B cell (primary cell): ENCODE measurements at regions not wholly inside any gene's neighbourhood (a gene's known extent, or its start where the extent isn't known, plus 50 kb on each side); places are given as distances from the start of the nearest gene placed in this dataset.

Experiments
- ATAC-seq: fragments of 200-7000 bp; cut with Tn5 transposase; one replicate; pipeline ENCODE4 v1.10.0; 2021; ENCODE audit warnings: low read depth, mild to moderate bottlenecking, moderate number of reproducible peaks, moderate library complexity
- CTCF ChIA-PET: fragments of 350-600 bp; sonication (Branson Sonifier 250); formaldehyde crosslinking; loops from one replicate; lab custom pipeline; 2021; ENCODE audit warnings: antibody characterized with exemption, inconsistent platforms; lab: Charles Lee
- POLR2A ChIA-PET: fragments of 350-600 bp; sonication (Branson Sonifier 250); formaldehyde crosslinking; loops from one replicate; lab custom pipeline; 2021; ENCODE audit warnings: antibody characterized with exemption; lab: Charles Lee
- DNase-seq: peaks from one replicate; pipeline ENCODE4 v3.0.0; 2013
- H2AFZ ChIP-seq: 2 replicates; pipeline ENCODE4 v1.6.1; 2012; ENCODE audit warnings: mild to moderate bottlenecking, low read depth, low read length; ENCODE audit not compliant: insufficient read depth, poor library complexity, severe bottlenecking
- H3K27ac ChIP-seq, 2 donors: 1 replicate in 1 of 2; 2 replicates in 1 of 2; pipeline ENCODE4 v1.5.1; 2012 to 2013; ENCODE audit warnings: low read length in 2 of 2, mild to moderate bottlenecking in 2 of 2, moderate library complexity in 1 of 2
- H3K27me3 ChIP-seq, 4 experiments: fragments of 200-600 bp in 1 of 4; sonication (generic) in 1 of 4; replicated peaks in 1 of 4; 1 replicate in 2 of 4; 2 replicates in 2 of 4; pipeline versions ENCODE4 v1.6.1 to v1.7.0; 2013 to 2016; ENCODE audit warnings: low read length in 3 of 4, mild to moderate bottlenecking in 2 of 4, mixed read lengths in 1 of 4, moderate library complexity in 1 of 4; ENCODE audit not compliant: insufficient read depth in 4 of 4, control insufficient read depth in 3 of 4; ENCODE audit errors: control extremely low read depth in 1 of 4
- H3K36me3 ChIP-seq, 2 experiments: replicated peaks in 1 of 2; 1 replicate in 1 of 2; 2 replicates in 1 of 2; pipeline versions ENCODE4 v1.6.1 to v1.7.1; 2013; ENCODE audit warnings: low read length in 1 of 2; ENCODE audit not compliant: insufficient read depth in 2 of 2, control insufficient read depth in 1 of 2; ENCODE audit errors: control extremely low read depth in 1 of 2, extremely low read depth in 1 of 2
- H3K4me1 ChIP-seq, 2 donors: fragments of 200-600 bp in 1 of 2; sonication (generic) in 1 of 2; 1 replicate in 1 of 2; 2 replicates in 1 of 2; pipeline versions ENCODE4 v1.5.1 to v1.6.1; 2013 to 2017; ENCODE audit warnings: low read length in 2 of 2; ENCODE audit not compliant: control insufficient read depth in 2 of 2, insufficient read depth in 2 of 2
- H3K4me2 ChIP-seq: replicated peaks from 2 replicates; pipeline ENCODE3; 2012; ENCODE audit warnings: mild to moderate bottlenecking, low read depth, low read length; ENCODE audit not compliant: poor library complexity, severe bottlenecking
- H3K4me3 ChIP-seq, 5 experiments: fragments of 200-600 bp in 1 of 5; sonication (generic) in 1 of 5; 1 replicate in 3 of 5; 2 replicates in 2 of 5; pipeline versions ENCODE4 v1.5.1 to v1.7.0; 2011 to 2016; ENCODE audit warnings: low read length in 4 of 5, mild to moderate bottlenecking in 4 of 5, low read depth in 2 of 5, control low read depth in 1 of 5, moderate library complexity in 1 of 5; ENCODE audit not compliant: insufficient read depth in 1 of 5; ENCODE audit errors: control extremely low read depth in 1 of 5, extremely low read depth in 1 of 5
- H3K79me2 ChIP-seq: fragments of 200-600 bp; sonication (generic); one replicate; pipeline ENCODE4 v1.6.0; 2016; ENCODE audit warnings: low read length; ENCODE audit not compliant: control insufficient read depth, insufficient read depth
- H3K9ac ChIP-seq: fragments of 200-600 bp; sonication (generic); 2 replicates; pipeline ENCODE4 v1.6.1; 2017; ENCODE audit warnings: mild to moderate bottlenecking, low read length, moderate library complexity
- H3K9me3 ChIP-seq, 3 donors: one replicate each; pipeline versions ENCODE4 v1.6.1 to v1.7.1; 2013; ENCODE audit warnings: low read length in 2 of 3; ENCODE audit not compliant: control insufficient read depth in 2 of 3, insufficient read depth in 1 of 3; ENCODE audit errors: control extremely low read depth in 1 of 3
- H4K20me1 ChIP-seq: 2 replicates; pipeline ENCODE4 v1.6.0; 2012; ENCODE audit warnings: mild to moderate bottlenecking, low read length; ENCODE audit not compliant: insufficient read depth, control insufficient read depth, poor library complexity, severe bottlenecking
- H3K27ac Mint-ChIP-seq: one replicate; pipeline ENCODE4 v1.8.0; 2021; ENCODE audit warnings: mixed read lengths
- H3K27me3 Mint-ChIP-seq: one replicate; pipeline ENCODE4 v1.8.0; 2021; ENCODE audit warnings: mixed read lengths
- H3K4me1 Mint-ChIP-seq: one replicate; pipeline ENCODE4 v1.8.0; 2021; ENCODE audit warnings: mixed read lengths
- H3K4me3 Mint-ChIP-seq: one replicate; pipeline ENCODE4 v1.8.0; 2021; ENCODE audit warnings: mixed read lengths
- H3K9me3 Mint-ChIP-seq: one replicate; pipeline ENCODE4 v1.8.0; 2022; ENCODE audit warnings: mixed read lengths; ENCODE audit not compliant: insufficient read depth
- CTCF ChIP-seq: fragments of 200-600 bp; IDR thresholded peaks from one replicate; pipeline ENCODE4 v1.8.0; 2022; ENCODE audit warnings: antibody characterized with exemption, mild to moderate bottlenecking
- EZH2 ChIP-seq: IDR thresholded peaks from 2 replicates; pipeline ENCODE4 v1.6.1; 2012; ENCODE audit warnings: borderline replicate concordance, low read depth, mild to moderate bottlenecking, moderate library complexity, low read length; ENCODE audit not compliant: insufficient read depth, poor library complexity, severe bottlenecking
- WGBS: methylation state at CpG from one replicate; pipeline ENCODE4 v1.1.5; 2013; ENCODE audit warnings: missing lambda C conversion rate; ENCODE audit not compliant: insufficient coverage; 5-methylcytosine and 5-hydroxymethylcytosine counted together
- intact Hi-C: fragments of 100-400 bp; cut with micrococcal nuclease; formaldehyde crosslinking; loops from one replicate; pipeline ENCODE4 v1.10.0; 2022

DNA sequence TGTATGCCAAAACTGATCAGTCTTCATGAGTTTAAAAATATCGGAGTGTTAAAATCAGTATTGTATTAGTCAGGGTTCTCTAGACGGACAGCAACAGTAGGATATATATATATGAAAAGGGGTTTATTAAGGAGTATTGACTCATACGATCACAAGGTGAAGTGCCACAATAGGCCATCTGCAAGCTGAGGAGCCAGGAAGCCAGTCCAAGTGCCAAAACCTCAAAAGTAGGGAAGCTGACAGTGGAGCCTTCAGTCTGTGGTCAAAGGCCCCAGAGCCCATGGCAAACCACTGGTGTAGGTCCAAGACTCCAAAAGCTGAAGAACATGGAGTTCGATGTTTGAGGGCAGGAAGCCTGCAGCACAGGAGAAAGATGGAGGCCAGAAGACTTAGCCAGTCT is 391.0 kb upstream of the CADM2 start:
- Histone ChIP-seq H4K20me1 (no peaks in the 10 kb centered on the region), H3K9ac (no peak overlapping the region), H2AFZ (no peak overlapping the region), H3K79me2 (no peaks in the 10 kb centered on the region), H3K27me3 (no peaks in the 10 kb centered on the region), H3K9me3 (peaks cover 0 to 7% (median 0%) of the 10 kb centered on the region in 3 donors), H3K27ac (no peak overlapping the region), H3K4me3 (no peak overlapping the region), H3K4me1 (no peaks in the 10 kb centered on the region), H3K4me2 (no peak overlapping the region), H3K36me3 (no peaks in the 10 kb centered on the region)
- Mint-ChIP-seq H3K4me1 (no peaks in the 10 kb centered on the region), H3K9me3 (peaks cover 5% of the 10 kb centered on the region), H3K4me3 (no peak overlapping the region), H3K27me3 (no peaks in the 10 kb centered on the region), H3K27ac (no peak overlapping the region)
- ChIA-PET POLR2A (no interaction called here), CTCF (interaction anchor here (0.6 kb wide), 1 partner anchor 14 kb away, joined by 3 read pairs; no protein-coding TSS in a partner anchor)
- TF ChIP-seq CTCF: no peak
- no peak for TF ChIP-seq EZH2
- ATAC-seq: no peak
- WGBS: 96% methylated on average over 4 of the region's 4 CpGs
- no peak for DNase-seq
- intact Hi-C loops: no loop called here

DNA sequence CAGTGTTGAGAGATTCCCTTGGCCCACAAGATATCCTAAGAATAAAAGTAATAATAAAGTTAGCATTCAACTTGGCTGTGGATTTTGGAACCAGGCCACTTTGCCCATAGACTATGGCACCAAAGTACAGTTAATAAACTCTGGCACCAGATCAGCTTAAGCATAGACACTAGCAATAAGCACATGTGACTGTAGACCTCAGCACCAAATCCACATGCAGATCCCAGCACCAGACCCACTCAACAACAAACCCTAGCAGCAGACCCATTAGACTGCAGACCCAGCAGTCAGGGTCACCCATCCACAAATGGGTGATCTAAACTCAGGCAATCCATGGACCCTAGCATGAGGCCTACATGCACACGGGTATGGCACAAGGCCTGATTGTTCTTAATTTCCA is 384.8 kb upstream of the CADM2 start:
- TF ChIP-seq CTCF (no peak), EZH2 (no peak)
- H3K9me3 ChIP-seq: peaks cover 0 to 7% (median 3%) of the 10 kb centered on the region in 3 donors
- ChIA-PET POLR2A (no interaction called here), CTCF (no interaction called here)
- Mint-ChIP-seq H3K9me3 (peaks cover 12% of the 10 kb centered on the region), H3K4me3 (no peak overlapping the region), H3K27ac (no peak overlapping the region), H3K4me1 (no peaks in the 10 kb centered on the region), H3K27me3 (no peaks in the 10 kb centered on the region)
- 83% methylated on average over 1 of the region's 1 CpG for WGBS
- no peaks in the 10 kb centered on the region for H4K20me1 ChIP-seq
- no peaks in the 10 kb centered on the region for H3K79me2 ChIP-seq
- intact Hi-C loops: no loop called here
- ATAC-seq (no peak), DNase-seq (no peak)
- H3K27me3 ChIP-seq: no peaks in the 10 kb centered on the region
- no peak overlapping the region for H2AFZ ChIP-seq
- H3K9ac ChIP-seq: no peak overlapping the region
- no peak overlapping the region for H3K27ac ChIP-seq
- H3K36me3 ChIP-seq: no peaks in the 10 kb centered on the region
- H3K4me3 ChIP-seq: no peak overlapping the region
- H3K4me2 ChIP-seq: no peak overlapping the region
- H3K4me1 ChIP-seq: no peaks in the 10 kb centered on the region
